H9 (cell line): ENCODE measurements at regions not wholly inside any gene's neighbourhood (a gene's known extent, or its start where the extent isn't known, plus 50 kb on each side); places are given as distances from the start of the nearest gene placed in this dataset.

Experiments used
- DNase-seq: peaks from one replicate; pipeline ENCODE4 v3.0.0-alpha.2; 2017
- H2AFZ ChIP-seq: one replicate; pipeline ENCODE4 v1.6.1; 2013; ENCODE audit warnings: mild to moderate bottlenecking, low read length, control low read depth, moderate library complexity
- H2AK5ac ChIP-seq: 2 replicates; pipeline ENCODE4 v1.6.1; 2013; ENCODE audit warnings: low read length, control low read depth, mixed read lengths; ENCODE audit not compliant: insufficient read length
- H2BK120ac ChIP-seq: one replicate; pipeline ENCODE4 v1.6.1; 2013; ENCODE audit warnings: low read depth, mild to moderate bottlenecking, low read length, control low read depth, inconsistent platforms; ENCODE audit not compliant: poor library complexity, severe bottlenecking
- H2BK12ac ChIP-seq: 2 replicates; pipeline ENCODE4 v1.6.1; 2013; ENCODE audit warnings: low read length, control low read depth, mixed read lengths, low read depth; ENCODE audit not compliant: insufficient read length
- H2BK15ac ChIP-seq: 2 replicates; pipeline ENCODE4 v1.6.1; 2013; ENCODE audit warnings: low read depth, low read length, control low read depth
- H2BK20ac ChIP-seq: one replicate; pipeline ENCODE4 v1.6.1; 2013; ENCODE audit warnings: low read depth, mild to moderate bottlenecking, low read length, control low read depth, inconsistent platforms; ENCODE audit not compliant: poor library complexity, severe bottlenecking
- H2BK5ac ChIP-seq: 2 replicates; pipeline ENCODE4 v1.6.1; 2013; ENCODE audit warnings: low read length, control low read depth, mixed read lengths; ENCODE audit not compliant: insufficient read length
- H3K14ac ChIP-seq: 2 replicates; pipeline ENCODE4 v1.6.1; 2013; ENCODE audit warnings: low read length, control low read depth; ENCODE audit not compliant: insufficient read depth
- H3K18ac ChIP-seq: 2 replicates; pipeline ENCODE4 v1.6.1; 2013; ENCODE audit warnings: low read depth, mild to moderate bottlenecking, mixed read lengths, low read length, control low read depth; ENCODE audit not compliant: insufficient read length
- H3K23ac ChIP-seq: 2 replicates; pipeline ENCODE4 v1.6.1; 2013; ENCODE audit warnings: low read length, control low read depth, mixed read lengths, low read depth; ENCODE audit not compliant: insufficient read length
- H3K23me2 ChIP-seq: 2 replicates; pipeline ENCODE4 v1.6.1; 2013; ENCODE audit warnings: low read depth, mild to moderate bottlenecking, mixed read lengths, low read length, control low read depth; ENCODE audit not compliant: insufficient read length, poor library complexity, severe bottlenecking
- H3K27ac ChIP-seq: 2 replicates; pipeline ENCODE4 v1.5.1; 2013; ENCODE audit warnings: low read length, control low read depth, mixed read lengths, low read depth; ENCODE audit not compliant: insufficient read length
- H3K27me3 ChIP-seq: 2 replicates; pipeline ENCODE4 v1.6.1; 2013; ENCODE audit warnings: low read length, control low read depth, inconsistent platforms; ENCODE audit not compliant: insufficient read depth
- H3K4ac ChIP-seq: 2 replicates; pipeline ENCODE4 v1.6.1; 2013; ENCODE audit warnings: low read depth, mild to moderate bottlenecking, control low read depth, inconsistent platforms, low read length, moderate library complexity
- H3K4me1 ChIP-seq: 2 replicates; pipeline ENCODE4 v1.6.1; 2013; ENCODE audit warnings: low read length, control low read depth, inconsistent platforms; ENCODE audit not compliant: insufficient read depth
- H3K4me2 ChIP-seq: 2 replicates; pipeline ENCODE4 v1.6.1; 2013; ENCODE audit warnings: low read length, control low read depth, mixed read lengths; ENCODE audit not compliant: insufficient read length, insufficient read depth
- H3K56ac ChIP-seq: 2 replicates; pipeline ENCODE4 v1.6.1; 2013; ENCODE audit warnings: low read depth, mild to moderate bottlenecking, mixed read lengths, low read length, control low read depth; ENCODE audit not compliant: insufficient read length
- H3K79me1 ChIP-seq: 2 replicates; pipeline ENCODE4 v1.6.1; 2013; ENCODE audit warnings: low read depth, mild to moderate bottlenecking, moderate library complexity, low read length, control low read depth, inconsistent platforms; ENCODE audit not compliant: insufficient read depth, poor library complexity, severe bottlenecking
- H3K79me2 ChIP-seq: 2 replicates; pipeline ENCODE4 v1.6.1; 2013; ENCODE audit warnings: low read length, control low read depth, inconsistent platforms; ENCODE audit not compliant: insufficient read depth
- H3K9ac ChIP-seq: 2 replicates; pipeline ENCODE4 v1.6.1; 2013; ENCODE audit warnings: low read length, control low read depth, mixed read lengths; ENCODE audit not compliant: insufficient read length; ENCODE audit errors: extremely low read depth
- H3K9me3 ChIP-seq: one replicate; pipeline ENCODE4 v1.6.1; 2013; ENCODE audit warnings: low read depth, low read length, inconsistent platforms; ENCODE audit not compliant: control insufficient read depth
- H3T11ph ChIP-seq: one replicate; pipeline ENCODE4 v1.6.1; 2013; ENCODE audit warnings: mild to moderate bottlenecking, low read length, control low read depth, inconsistent platforms
- H4K20me1 ChIP-seq: one replicate; pipeline ENCODE4 v1.6.1; 2013; ENCODE audit not compliant: control insufficient read depth, insufficient read length, insufficient read depth
- H4K5ac ChIP-seq: 2 replicates; pipeline ENCODE4 v1.6.1; 2013; ENCODE audit warnings: low read depth, mild to moderate bottlenecking, mixed read lengths, low read length, control low read depth; ENCODE audit not compliant: insufficient read length
- H4K8ac ChIP-seq: replicated peaks from 2 replicates; pipeline ENCODE4 v1.6.1; 2013; ENCODE audit warnings: low read length, control low read depth, mixed read lengths, low read depth; ENCODE audit not compliant: insufficient read length
- H4K91ac ChIP-seq: 2 replicates; pipeline ENCODE4 v1.6.1; 2013; ENCODE audit warnings: low read depth, mild to moderate bottlenecking, moderate library complexity, mixed read lengths, low read length, control low read depth; ENCODE audit not compliant: insufficient read length
- H3K27ac Mint-ChIP-seq, 3 experiments: 2 replicates in 2 of 3; 3 replicates in 1 of 3; pipeline ENCODE4 v1.8.0; 2020 to 2021; ENCODE audit warnings: mixed read lengths in 3 of 3, mild to moderate bottlenecking in 1 of 3, moderate library complexity in 1 of 3
- H3K27me3 Mint-ChIP-seq: 2 replicates; pipeline ENCODE4 v1.8.0; 2021; ENCODE audit warnings: low read depth, mild to moderate bottlenecking, moderate library complexity, mixed read lengths
- H3K36me3 Mint-ChIP-seq, 3 experiments: 2 replicates in 2 of 3; 3 replicates in 1 of 3; pipeline ENCODE4 v1.8.0; 2020 to 2021; ENCODE audit warnings: low read depth in 3 of 3, mixed read lengths in 3 of 3; ENCODE audit not compliant: insufficient read depth in 1 of 3
- H3K4me1 Mint-ChIP-seq, 2 experiments: 2 replicates each; pipeline ENCODE4 v1.8.0; 2020; ENCODE audit warnings: mixed read lengths in 2 of 2
- H3K4me3 Mint-ChIP-seq, 2 experiments: 2 replicates in 1 of 2; 3 replicates in 1 of 2; pipeline ENCODE4 v1.8.0; 2020 to 2021; ENCODE audit warnings: mild to moderate bottlenecking in 2 of 2, mixed read lengths in 2 of 2, moderate library complexity in 1 of 2
- H3K9me3 Mint-ChIP-seq, 2 experiments: 2 replicates in 1 of 2; 3 replicates in 1 of 2; pipeline ENCODE4 v1.8.0; 2020; ENCODE audit warnings: mild to moderate bottlenecking in 2 of 2, mixed read lengths in 2 of 2, moderate library complexity in 1 of 2
- CTCF ChIP-seq: fragments of 200-600 bp; sonication (generic); conservative IDR thresholded peaks from 3 replicates; pipeline ENCODE4 v1.8.0; 2021; ENCODE audit warnings: antibody characterized with exemption, mild to moderate bottlenecking
- WGBS: extraction: QIAGEN DNeasy Blood & Tissue Kit; methylation state at CpG from one replicate; pipeline ENCODE4 v1.1.7; 2013; ENCODE audit warnings: missing lambda C conversion rate, low lambda C conversion rate, mixed read lengths; ENCODE audit not compliant: insufficient read length; ENCODE audit errors: extremely low coverage; 5-methylcytosine and 5-hydroxymethylcytosine counted together

- Histone ChIP-seq H3K27ac (no peak overlapping the region), H2BK20ac (no peak overlapping the region), H3K27me3 (no peaks in the 10 kb centered on the region)
Observed at GRCh38 chr2:221637851-221638250, 65.7 kb upstream of the EPHA4 start.

More at GRCh38 chr2:221637851-221638250, 65.7 kb upstream of the EPHA4 start:
- Histone ChIP-seq H4K91ac (no peak overlapping the region), H3K9me3 (no peaks in the 10 kb centered on the region), H4K8ac (no peak overlapping the region), H3K56ac (no peak overlapping the region), H2BK120ac (no peak overlapping the region), H2BK15ac (no peak overlapping the region), H3K18ac (no peak overlapping the region), H3K4me1 (no peaks in the 10 kb centered on the region), H2BK5ac (no peak overlapping the region), H3K79me1 (no peaks in the 10 kb centered on the region), H4K20me1 (no peaks in the 10 kb centered on the region), H3T11ph (no peak overlapping the region), H3K9ac (no peak overlapping the region), H2AK5ac (no peak overlapping the region), H3K23ac (no peak overlapping the region), H3K79me2 (no peaks in the 10 kb centered on the region), H4K5ac (no peak overlapping the region), H3K4me2 (no peak overlapping the region), H3K4ac (no peak overlapping the region), H3K14ac (no peak overlapping the region), H3K23me2 (no peaks in the 10 kb centered on the region), H2BK12ac (no peak overlapping the region), H2AFZ (no peak overlapping the region)
- TF ChIP-seq CTCF, result no peak
- Mint-ChIP-seq H3K27me3 (no peaks in the 10 kb centered on the region), H3K36me3 (peaks cover 0 to 4% (median 1%) of the 10 kb centered on the region in 3 experiments; a peak in 2 of 7 replicates), H3K4me3 (no peak overlapping the region), H3K9me3 (peaks cover 0 to 5% of the 10 kb centered on the region in 2 experiments; a peak in 1 of 5 replicates), H3K27ac (no peak overlapping the region), H3K4me1 (no peaks in the 10 kb centered on the region)
- no peak for DNase-seq
- no CpG with 5 or more reads among the region's 2 CpGs for WGBS
